ENCODE measurements at regions not wholly inside any gene's neighbourhood (a gene's known extent, or its start where the extent isn't known, plus 50 kb on each side); places are given as distances from the start of the nearest gene placed in this dataset.
A peak's percentile ranks its signal among the peaks of the same experiment; 100 is the strongest.

DNA sequence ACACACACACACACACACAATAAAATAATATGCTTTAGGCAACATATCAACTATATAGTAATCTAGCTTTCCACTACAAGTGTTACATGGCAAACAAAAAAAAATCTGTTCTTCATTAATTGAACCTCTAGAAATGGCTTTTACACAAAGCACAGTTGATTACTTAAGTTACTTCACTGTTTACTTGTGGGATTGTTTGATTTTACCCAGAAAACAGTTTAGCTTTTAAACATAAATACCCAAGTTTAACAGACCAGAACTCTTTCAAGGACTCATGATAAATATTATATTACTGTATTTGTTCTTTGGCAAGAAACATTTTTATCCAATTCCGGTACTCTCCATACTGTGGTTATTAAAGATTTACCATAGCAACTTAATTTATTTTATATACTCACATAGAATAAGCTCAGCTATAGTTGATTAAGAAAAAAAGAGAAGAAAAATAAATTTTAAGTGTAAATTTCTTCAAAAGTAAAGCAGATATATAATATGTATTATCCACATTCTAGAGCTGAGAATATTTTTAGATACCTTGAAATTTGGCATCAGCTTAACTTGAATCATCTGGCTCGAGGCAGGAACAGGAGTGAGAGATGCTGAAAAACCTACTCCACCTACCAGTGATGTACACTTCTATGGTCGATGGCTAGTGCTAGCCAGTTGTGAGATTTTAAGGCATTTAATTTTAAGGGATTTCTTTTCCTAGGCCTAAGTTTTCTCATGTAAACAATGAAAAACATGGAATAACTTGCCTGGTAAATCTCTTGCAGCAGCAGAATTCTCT, 126.0 kb downstream of the BTG1 start:
- 91 to 99% (median 96%) methylated on average over 3 of the region's 3 CpGs for WGBS, 5 donors
- H3K4me3 ChIP-seq = no peak overlapping the region
- intact Hi-C loops (cut with DNase I; ENCODE audit: low total_unique reads) = no loop called here

DNA sequence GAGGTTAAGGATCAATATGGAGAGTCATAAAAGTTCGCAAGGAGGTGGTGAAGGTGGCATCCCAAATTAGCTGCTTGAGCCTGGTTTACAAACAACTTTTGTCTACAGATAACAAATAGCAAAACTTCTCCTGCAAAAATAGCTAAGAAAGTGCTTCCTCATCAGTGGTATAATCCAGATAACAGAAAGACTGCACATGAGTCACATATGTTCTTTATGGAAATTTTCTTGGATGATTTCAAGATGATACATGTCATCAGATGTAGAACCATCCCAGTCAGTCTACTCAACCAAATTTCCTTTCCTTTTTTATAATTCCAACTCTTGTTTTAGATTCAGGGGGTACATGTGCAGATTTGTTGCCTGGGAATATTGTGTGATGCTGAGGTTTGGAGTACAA, 133.0 kb downstream of the BTG1 start:
- TF ChIP-seq POLR2A (IDR thresholded peaks at IDR 0.05) = no peak
- TF ChIP-seq, protein P1, sequence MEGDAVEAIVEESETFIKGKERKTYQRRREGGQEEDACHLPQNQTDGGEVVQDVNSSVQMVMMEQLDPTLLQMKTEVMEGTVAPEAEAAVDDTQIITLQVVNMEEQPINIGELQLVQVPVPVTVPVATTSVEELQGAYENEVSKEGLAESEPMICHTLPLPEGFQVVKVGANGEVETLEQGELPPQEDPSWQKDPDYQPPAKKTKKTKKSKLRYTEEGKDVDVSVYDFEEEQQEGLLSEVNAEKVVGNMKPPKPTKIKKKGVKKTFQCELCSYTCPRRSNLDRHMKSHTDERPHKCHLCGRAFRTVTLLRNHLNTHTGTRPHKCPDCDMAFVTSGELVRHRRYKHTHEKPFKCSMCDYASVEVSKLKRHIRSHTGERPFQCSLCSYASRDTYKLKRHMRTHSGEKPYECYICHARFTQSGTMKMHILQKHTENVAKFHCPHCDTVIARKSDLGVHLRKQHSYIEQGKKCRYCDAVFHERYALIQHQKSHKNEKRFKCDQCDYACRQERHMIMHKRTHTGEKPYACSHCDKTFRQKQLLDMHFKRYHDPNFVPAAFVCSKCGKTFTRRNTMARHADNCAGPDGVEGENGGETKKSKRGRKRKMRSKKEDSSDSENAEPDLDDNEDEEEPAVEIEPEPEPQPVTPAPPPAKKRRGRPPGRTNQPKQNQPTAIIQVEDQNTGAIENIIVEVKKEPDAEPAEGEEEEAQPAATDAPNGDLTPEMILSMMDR (IDR thresholded peaks at IDR 0.05 in 8 of 11, conservative IDR thresholded peaks at IDR 0.05 in 3 of 11) = no peak
- no peak for TF ChIP-seq POLR2AphosphoS5 (IDR thresholded peaks at IDR 0.05)
- Histone ChIP-seq H3K36me3 (no peaks in the 10 kb centered on the region), H3K27ac (no peak overlapping the region), H3K9me3 (peaks cover 0 to 3% (median 0%) of the 10 kb centered on the region in 8 donors), H3K27me3 (replicated peaks in 1 of 7) (no peaks in the 10 kb centered on the region), H3K4me1 (no peaks in the 10 kb centered on the region), H3K4me3 (no peak overlapping the region)
- intact Hi-C loops (cut with DNase I; ENCODE audit: low total_unique reads) = no loop called here
- 91 to 100% (median 97%) methylated on average over 1 of the region's 1 CpG for WGBS, 5 donors
- no peak for DNase-seq

More for the DNA sequence above, 126.0 kb downstream of the BTG1 start:
- Histone ChIP-seq H3K27ac (no peak overlapping the region), H3K9me3 (peaks cover 0 to 3% (median 0%) of the 10 kb centered on the region in 8 donors), H3K4me1 (no peaks in the 10 kb centered on the region), H3K27me3 (replicated peaks in 1 of 7) (no peaks in the 10 kb centered on the region), H3K36me3 (no peaks in the 10 kb centered on the region)
- no peak for DNase-seq
- no peak for TF ChIP-seq POLR2A (IDR thresholded peaks at IDR 0.05)
- TF ChIP-seq, protein P1 (IDR thresholded peaks at IDR 0.05 in 8 of 11, conservative IDR thresholded peaks at IDR 0.05 in 3 of 11) = no peak
- no peak for TF ChIP-seq POLR2AphosphoS5 (IDR thresholded peaks at IDR 0.05)

DNA sequence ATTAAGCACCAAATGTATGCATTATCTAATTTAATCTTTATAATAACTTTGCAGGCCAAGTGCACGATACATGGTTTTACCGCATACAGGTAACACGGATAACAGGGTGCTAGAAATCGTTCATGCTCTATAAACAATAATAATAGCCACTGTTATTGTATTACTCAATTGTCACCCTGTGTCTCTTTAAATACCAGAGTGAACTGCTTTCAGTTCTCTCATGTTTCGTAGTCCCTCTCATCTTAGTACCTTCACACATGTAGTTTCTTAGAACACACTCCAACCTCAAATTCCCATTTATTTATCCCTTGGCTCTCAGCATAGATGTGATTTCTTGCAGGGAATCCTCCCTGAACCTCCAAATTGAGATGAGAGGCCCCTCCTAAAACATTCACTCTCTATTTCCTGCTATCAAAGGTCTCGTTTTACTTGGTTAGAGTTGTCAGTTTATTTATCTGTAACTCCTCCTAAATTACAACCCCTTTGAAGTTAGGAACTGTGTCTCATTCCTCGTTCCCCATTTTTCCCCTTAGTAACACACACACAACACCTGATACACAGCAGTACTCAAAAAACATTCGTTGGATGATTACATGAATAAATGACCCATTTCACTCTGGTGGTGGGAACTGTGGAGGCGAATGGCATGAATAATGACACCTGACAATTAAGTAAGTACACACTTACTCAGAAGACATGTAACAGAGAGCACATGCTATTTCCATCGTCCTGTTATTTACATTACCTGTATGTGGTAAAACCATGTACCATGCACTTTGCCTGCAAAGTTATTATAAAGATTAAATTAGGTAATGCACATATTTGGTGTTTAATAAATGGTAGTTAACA, 134.6 kb downstream of the BTG1 start:
- no peaks in the 10 kb centered on the region for H3K27me3 ChIP-seq (replicated peaks in 1 of 7)

More for the DNA sequence above, 134.6 kb downstream of the BTG1 start:
- intact Hi-C loops (cut with DNase I; ENCODE audit: low total_unique reads) = no loop called here
- WGBS, 5 donors = 57 to 84% (median 78%) methylated on average over 10 of the region's 10 CpGs
- H3K4me1 ChIP-seq = no peaks in the 10 kb centered on the region
- TF ChIP-seq, protein P1 (IDR thresholded peaks at IDR 0.05 in 8 of 11, conservative IDR thresholded peaks at IDR 0.05 in 3 of 11) = no peak
- TF ChIP-seq POLR2AphosphoS5 (IDR thresholded peaks at IDR 0.05) (no peak), POLR2A (IDR thresholded peaks at IDR 0.05) (no peak)
- no peaks in the 10 kb centered on the region for H3K36me3 ChIP-seq
- no peak overlapping the region for H3K4me3 ChIP-seq
- H3K27ac ChIP-seq = peak overlapping the region in 1 of 8 donors; percentile 10
- DNase-seq = no peak
- H3K9me3 ChIP-seq = no peaks in the 10 kb centered on the region
